Heart left ventricle (tissue), 16 donors: ENCODE measurements at regions not wholly inside any gene's neighbourhood (a gene's known extent, or its start where the extent isn't known, plus 50 kb on each side); places are given as distances from the start of the nearest gene placed in this dataset.

Source experiments
- ATAC-seq, 4 donors: fragments of 200-7000 bp; cut with Tn5 transposase; one replicate each; pipeline ENCODE4 v1.9.1; 2020 to 2022; ENCODE audit warnings: moderate library complexity in 4 of 4, mild to moderate bottlenecking in 3 of 4, moderate number of reproducible peaks in 1 of 4
- DNase-seq, 5 donors: peaks; one replicate each; pipeline ENCODE4 v3.0.0-alpha.2; 2020
- H3K27ac ChIP-seq, 12 donors: fragments of 200-600 bp; sonication (generic) in 4 of 12; one replicate each; pipeline versions ENCODE4 v1.5.0 to v1.8.0; 2016 to 2022; ENCODE audit warnings: mild to moderate bottlenecking in 2 of 12
- H3K27me3 ChIP-seq, 9 donors: fragments of 200-600 bp; sonication (generic) in 2 of 9; one replicate each; pipeline versions ENCODE4 v1.5.1 to v1.8.0; 2016 to 2022; ENCODE audit warnings: mild to moderate bottlenecking in 3 of 9
- H3K36me3 ChIP-seq, 9 donors: fragments of 200-600 bp; sonication (generic) in 2 of 9; one replicate each; pipeline versions ENCODE4 v1.5.0 to v1.8.0; 2018 to 2022; ENCODE audit warnings: mild to moderate bottlenecking in 2 of 9
- H3K4me1 ChIP-seq, 12 donors: fragments of 200-600 bp; sonication (generic) in 4 of 12; one replicate each; pipeline versions ENCODE4 v1.5.0 to v1.8.0; 2016 to 2022; ENCODE audit warnings: mild to moderate bottlenecking in 3 of 12
- H3K4me3 ChIP-seq, 12 donors: fragments of 200-600 bp; sonication (generic) in 4 of 12; one replicate each; pipeline versions ENCODE4 v1.5.0 to v1.8.0; 2017 to 2022; ENCODE audit warnings: mild to moderate bottlenecking in 9 of 12, moderate library complexity in 4 of 12
- H3K9me3 ChIP-seq, 12 donors: fragments of 200-600 bp; sonication (generic) in 4 of 12; one replicate each; pipeline versions ENCODE4 v1.5.0 to v1.8.0; 2016 to 2022; ENCODE audit warnings: mild to moderate bottlenecking in 1 of 12
- POLR2A ChIP-seq, 2 donors: fragments of 450-650 bp; IDR thresholded peaks; one replicate each; pipeline ENCODE4 v1.6.1; 2017; ENCODE audit warnings: antibody characterized with exemption in 2 of 2, mild to moderate bottlenecking in 2 of 2, moderate library complexity in 2 of 2
- WGBS, 4 donors: extraction: QIAGEN DNeasy Blood & Tissue Kit in 2 of 4; methylation state at CpG; one replicate each; pipeline versions ENCODE4 v1.1.5 to v1.1.7; 2013 to 2018; 5-methylcytosine and 5-hydroxymethylcytosine counted together
- intact Hi-C, 10 donors: fragments of 100-400 bp; cut with DNase I; formaldehyde crosslinking; loops; one replicate each; pipeline versions ENCODE4 v1.11.1 to v1.14.2; 2022
- TF ChIP-seq, protein P1 (sequence below), 12 donors: fragments of 200-600 bp; sonication (generic) in 4 of 12; IDR thresholded peaks; one replicate each; pipeline versions ENCODE4 v1.5.0 to v1.8.0; 2018 to 2022; ENCODE audit warnings: antibody characterized with exemption in 12 of 12, mild to moderate bottlenecking in 5 of 12
- donor health status: ischemic (EF 13 %, LVEDD 7.1; RV severe dilation, severe dysfunction).
- donor health status: healthy with polysubstance abuse.
- donor health status: DM: no; HTN: yes; CAD: no.
- donor health status: DM: no; HTN: no; CAD: no.
- donor health status: ischemic (EF 25% LVEDD 6.9; RV normal size, moderate dysfunction).
- donor health status: ischemic (EF 25% LVEDD 5.7; RV mildly dilated, moderate dysfunction).
- donor health status: healthy.
- donor health status: DM: yes; HTN: yes; CAD: no.
- donor health status: ischemic (EF 35%, LVEDD 5.7; RV mildly dilated, moderate dysfunction).
- donor health status: nonischemic (EF 11% LVEDD 7.7; RV severe dilation, severe dysfunction).
- donor health status: DM: yes; HTN: yes; CAD: no.
- donor health status: PGD.
- donor health status: ischemic (EF 29% LVEDD 5.4; RV normal size, mild dysfunction).
- donor health status: nonischemic (EF 23%, LVEDD 6.1; RV moderate dilation, normal function).

- peaks cover 0 to 19% (median 8%) of the 10 kb centered on the region in 12 donors for H3K4me1 ChIP-seq
- intact Hi-C loops, result no loop called here
- peaks cover 0 to 62% (median 18%) of the 10 kb centered on the region in 9 donors for H3K27me3 ChIP-seq
- TF ChIP-seq, protein P1, sequence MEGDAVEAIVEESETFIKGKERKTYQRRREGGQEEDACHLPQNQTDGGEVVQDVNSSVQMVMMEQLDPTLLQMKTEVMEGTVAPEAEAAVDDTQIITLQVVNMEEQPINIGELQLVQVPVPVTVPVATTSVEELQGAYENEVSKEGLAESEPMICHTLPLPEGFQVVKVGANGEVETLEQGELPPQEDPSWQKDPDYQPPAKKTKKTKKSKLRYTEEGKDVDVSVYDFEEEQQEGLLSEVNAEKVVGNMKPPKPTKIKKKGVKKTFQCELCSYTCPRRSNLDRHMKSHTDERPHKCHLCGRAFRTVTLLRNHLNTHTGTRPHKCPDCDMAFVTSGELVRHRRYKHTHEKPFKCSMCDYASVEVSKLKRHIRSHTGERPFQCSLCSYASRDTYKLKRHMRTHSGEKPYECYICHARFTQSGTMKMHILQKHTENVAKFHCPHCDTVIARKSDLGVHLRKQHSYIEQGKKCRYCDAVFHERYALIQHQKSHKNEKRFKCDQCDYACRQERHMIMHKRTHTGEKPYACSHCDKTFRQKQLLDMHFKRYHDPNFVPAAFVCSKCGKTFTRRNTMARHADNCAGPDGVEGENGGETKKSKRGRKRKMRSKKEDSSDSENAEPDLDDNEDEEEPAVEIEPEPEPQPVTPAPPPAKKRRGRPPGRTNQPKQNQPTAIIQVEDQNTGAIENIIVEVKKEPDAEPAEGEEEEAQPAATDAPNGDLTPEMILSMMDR (IDR thresholded peaks at IDR 0.05), result no peak
- TF ChIP-seq POLR2A (IDR thresholded peaks at IDR 0.05), result no peak
- no peaks in the 10 kb centered on the region for H3K9me3 ChIP-seq
- H3K36me3 ChIP-seq, result no peaks in the 10 kb centered on the region
- ATAC-seq (no peak), DNase-seq (no peak)
- H3K4me3 ChIP-seq, result no peak overlapping the region
- 32 to 38% (median 34%) methylated on average over 5 of the region's 5 CpGs for WGBS, 4 donors
- no peak overlapping the region for H3K27ac ChIP-seq
Observed at GRCh38 chr5:175800656-175801081, 70.7 kb upstream of the CPLX2 start.

DNA sequence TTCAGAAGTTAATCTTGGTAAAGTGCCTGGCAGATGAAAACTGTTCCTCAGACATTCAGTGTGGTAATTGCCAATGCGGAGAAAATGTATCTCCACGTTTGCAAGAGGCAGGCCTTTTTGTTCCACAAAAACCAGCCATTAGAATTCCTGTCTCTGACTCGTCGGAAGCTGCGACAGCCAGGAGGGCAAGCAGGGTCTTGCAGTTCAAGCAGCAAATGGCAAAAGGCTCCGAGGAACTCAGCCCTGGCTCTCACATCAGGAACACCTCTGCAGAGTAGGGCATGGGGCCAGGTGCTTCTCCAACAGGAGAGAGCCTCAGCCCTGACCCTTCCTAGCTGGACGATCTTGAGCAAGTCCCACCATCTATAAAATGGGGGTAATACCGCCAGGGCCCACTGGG lies 69.0 kb upstream of the CPLX2 start:
- H3K36me3 ChIP-seq, result no peaks in the 10 kb centered on the region
- H3K9me3 ChIP-seq, result no peaks in the 10 kb centered on the region
- intact Hi-C loops, result no loop called here
- TF ChIP-seq, protein P1 (IDR thresholded peaks at IDR 0.05), result no peak
- no peak for TF ChIP-seq POLR2A (IDR thresholded peaks at IDR 0.05)
- H3K4me1 ChIP-seq, result peaks cover 0 to 7% (median 4%) of the 10 kb centered on the region in 12 donors
- ATAC-seq, result no peak
- no peak overlapping the region for H3K4me3 ChIP-seq
- 62 to 70% (median 65%) methylated on average over 8 of the region's 8 CpGs for WGBS, 4 donors
- DNase-seq, result no peak
- H3K27ac ChIP-seq, result no peak overlapping the region
- H3K27me3 ChIP-seq, result peaks cover 0 to 54% (median 11%) of the 10 kb centered on the region in 9 donors

- no peaks in the 10 kb centered on the region for H3K36me3 ChIP-seq
- H3K27me3 ChIP-seq, result peaks cover 0 to 54% (median 8%) of the 10 kb centered on the region in 9 donors
- WGBS, 4 donors, result 67 to 81% (median 75%) methylated on average over 5 of the region's 5 CpGs
- H3K4me3 ChIP-seq, result no peak overlapping the region
- H3K9me3 ChIP-seq, result no peaks in the 10 kb centered on the region
- H3K27ac ChIP-seq, result no peak overlapping the region
- ATAC-seq (no peak), DNase-seq (no peak)
- intact Hi-C loops, result no loop called here
- TF ChIP-seq, protein P1 (IDR thresholded peaks at IDR 0.05), result no peak
- TF ChIP-seq POLR2A (IDR thresholded peaks at IDR 0.05), result no peak
- no peaks in the 10 kb centered on the region for H3K4me1 ChIP-seq
Observed at GRCh38 chr5:175803254-175803653, 68.1 kb upstream of the CPLX2 start.

GRCh38 chr5:175803736-175804454 lies 67.5 kb upstream of the CPLX2 start:
- H3K36me3 ChIP-seq, result no peaks in the 10 kb centered on the region
- intact Hi-C loops, result no loop called here
- ATAC-seq (no peak), DNase-seq (no peak)
- no peaks in the 10 kb centered on the region for H3K4me1 ChIP-seq
- H3K27ac ChIP-seq, result no peak overlapping the region
- TF ChIP-seq, protein P1 (IDR thresholded peaks at IDR 0.05), result no peak
- no peak for TF ChIP-seq POLR2A (IDR thresholded peaks at IDR 0.05)
- H3K27me3 ChIP-seq, result peaks cover 0 to 53% (median 6%) of the 10 kb centered on the region in 9 donors
- 58 to 69% (median 62%) methylated on average over 8 of the region's 8 CpGs for WGBS, 4 donors
- no peaks in the 10 kb centered on the region for H3K9me3 ChIP-seq
- no peak overlapping the region for H3K4me3 ChIP-seq
